ENCODE measurements at regions not wholly inside any gene's neighbourhood (a gene's known extent, or its start where the extent isn't known, plus 50 kb on each side); places are given as distances from the start of the nearest gene placed in this dataset.
"Not testable (repeated sequence)": the region's sequence is repeated elsewhere in the genome, so short reads cannot be mapped to it uniquely, and the experiment has no call there.

DNA sequence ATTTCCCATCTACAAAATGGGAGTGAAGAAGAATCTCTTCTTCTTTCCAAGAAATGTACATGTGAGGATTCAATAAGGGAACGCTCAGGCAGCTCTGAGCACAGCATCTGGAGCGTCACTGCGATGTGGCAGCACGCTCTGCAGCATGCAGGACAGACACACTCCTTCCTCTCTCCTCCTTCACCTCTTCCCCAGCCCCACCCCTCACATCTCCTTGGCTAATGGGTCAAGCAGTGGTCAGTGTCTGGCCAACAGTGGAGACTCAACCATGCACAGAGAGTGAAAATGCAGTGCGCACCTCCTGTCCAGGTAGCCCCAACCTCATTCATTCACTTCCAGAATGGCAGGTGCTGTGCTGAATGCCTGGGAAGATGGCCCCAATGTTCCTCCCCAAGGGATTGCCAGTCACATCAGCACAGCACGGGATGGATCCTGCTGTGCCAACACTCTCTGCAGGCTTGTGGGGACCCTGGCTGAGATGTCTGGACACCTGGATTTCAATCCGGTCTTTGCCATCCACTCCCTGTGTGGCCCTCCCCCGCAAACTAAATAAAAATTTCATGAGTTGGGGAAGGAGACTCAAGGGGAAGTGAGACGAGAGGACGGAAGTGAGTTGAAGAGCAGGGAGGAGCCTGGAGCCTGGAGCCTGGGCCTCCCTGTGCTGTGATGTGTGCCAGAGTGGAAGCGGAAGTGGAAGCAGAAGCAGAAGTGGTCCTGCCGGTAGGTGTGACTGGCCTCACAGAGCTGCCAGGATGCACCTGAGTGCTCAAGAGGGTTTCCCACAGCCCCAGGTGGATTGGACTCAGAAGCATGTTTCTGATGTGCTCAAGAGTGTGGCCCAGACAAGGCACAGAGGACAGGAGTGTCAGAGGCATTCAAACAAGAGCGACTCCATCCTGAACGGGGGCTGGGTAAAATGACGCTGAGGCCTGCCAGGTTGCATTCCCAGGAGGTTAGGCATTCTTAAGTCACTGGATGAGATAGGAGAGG lies 163.9 kb downstream of the SMAD6 start:
- DNase-seq = no peak

DNA sequence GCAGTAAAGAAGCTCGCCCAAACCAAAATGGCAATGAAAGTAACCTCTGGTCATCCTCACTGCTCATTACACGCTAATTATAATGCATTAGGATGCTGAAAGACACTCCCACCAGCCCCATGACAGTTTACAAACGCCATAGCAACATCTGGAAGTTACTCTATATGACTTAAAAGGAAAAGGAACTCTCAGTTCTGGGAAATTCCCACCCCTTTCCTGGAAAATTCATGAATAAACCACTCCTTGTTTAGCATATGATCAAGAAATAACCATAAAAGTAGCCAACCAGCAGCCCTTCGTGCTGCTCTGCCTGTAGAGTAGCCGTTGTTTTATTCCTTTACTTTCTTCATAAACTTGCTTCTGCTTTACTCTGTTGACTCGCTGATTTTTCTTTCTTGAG lies 164.6 kb downstream of the SMAD6 start:
- DNase-seq = no peak

- DNase-seq = no peak
Observed at GRCh38 chr15:66868918-66869317, 166.9 kb downstream of the SMAD6 start.

- no peak for DNase-seq
Observed at GRCh38 chr15:66870880-66871388, 168.9 kb downstream of the SMAD6 start.

DNA sequence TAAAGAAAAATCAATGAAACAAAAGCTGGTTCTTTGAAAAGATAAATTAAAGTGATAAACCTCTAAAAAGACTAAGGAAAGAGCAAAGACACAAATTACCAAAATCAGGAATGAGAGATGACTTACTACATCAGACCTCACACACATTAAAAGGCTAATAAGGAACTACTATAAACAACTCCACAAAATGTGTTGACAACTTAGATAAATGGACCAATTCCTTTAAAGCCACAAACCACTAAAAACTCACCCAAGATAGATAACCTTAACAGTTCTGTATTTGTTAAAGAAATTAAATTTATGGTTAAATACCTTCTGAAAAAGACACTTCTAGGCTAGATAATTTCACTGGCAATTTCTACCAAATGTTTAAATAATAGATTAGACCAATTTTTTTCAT lies 170.4 kb downstream of the SMAD6 start:
- peak; percentile 39 for DNase-seq

- DNase-seq = not testable (repeated sequence)
Observed at GRCh38 chr15:66873331-66873730, 171.3 kb downstream of the SMAD6 start.

- no peak for DNase-seq
Observed at GRCh38 chr15:66873856-66874255, 171.8 kb downstream of the SMAD6 start.

DNA sequence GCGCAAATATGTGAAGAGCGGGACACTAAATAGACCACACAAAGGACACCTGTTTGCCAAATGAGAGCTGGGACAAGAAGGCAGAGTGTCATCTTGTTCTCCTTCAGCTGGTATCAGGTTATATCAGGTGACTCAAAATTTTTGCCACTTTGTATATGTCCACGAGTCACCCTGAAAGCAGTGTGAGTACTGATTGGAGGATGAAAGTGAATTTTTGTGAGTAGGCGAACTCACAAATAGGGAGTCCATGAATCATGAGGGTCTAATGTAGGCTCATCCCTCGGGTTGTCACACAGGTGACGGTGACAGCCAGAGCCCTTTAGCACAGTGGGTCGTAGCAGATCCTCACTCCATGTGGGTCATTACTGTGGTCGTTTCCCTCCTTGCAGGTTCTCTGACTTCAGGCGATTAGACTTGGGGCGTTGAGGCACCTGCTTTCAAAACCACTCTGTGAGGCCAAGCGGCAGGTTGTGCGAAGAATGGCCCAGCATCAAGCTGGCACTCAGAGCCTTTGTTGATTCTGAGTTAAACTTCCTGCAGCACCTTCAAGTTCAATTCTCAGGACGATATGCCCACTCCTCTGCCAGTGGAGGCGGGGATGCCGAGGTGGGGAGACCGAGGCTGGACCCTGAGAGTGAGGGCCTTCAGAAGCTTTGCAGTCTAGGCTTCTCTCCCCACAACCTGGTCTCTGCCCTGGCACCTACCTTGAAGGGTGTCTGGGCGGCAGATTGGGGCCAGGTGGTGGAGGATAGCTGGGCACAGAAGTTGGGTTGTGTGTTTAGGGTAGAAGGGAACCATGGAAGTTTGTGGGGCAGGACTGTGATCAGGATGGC lies 173.8 kb downstream of the SMAD6 start:
- DNase-seq = no peak

DNA sequence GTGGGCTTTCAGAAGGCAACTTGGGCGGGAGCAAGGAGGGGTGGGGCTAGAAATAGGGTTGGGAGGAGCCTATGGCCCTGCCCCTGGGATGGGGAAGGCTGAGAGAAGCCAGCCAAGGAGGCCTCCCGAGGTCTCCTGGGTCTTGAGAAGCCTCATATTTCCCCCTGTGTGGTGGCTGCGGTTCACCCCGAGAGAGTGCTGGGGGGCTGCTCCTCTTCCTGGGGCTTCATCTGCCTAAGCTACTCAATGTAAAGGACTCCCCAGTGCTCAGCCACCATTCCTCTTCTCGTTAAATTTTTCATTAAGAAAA lies 174.3 kb downstream of the SMAD6 start:
- DNase-seq = no peak

- DNase-seq = no peak
Observed at GRCh38 chr15:66876731-66877476, 174.9 kb downstream of the SMAD6 start.

DNA sequence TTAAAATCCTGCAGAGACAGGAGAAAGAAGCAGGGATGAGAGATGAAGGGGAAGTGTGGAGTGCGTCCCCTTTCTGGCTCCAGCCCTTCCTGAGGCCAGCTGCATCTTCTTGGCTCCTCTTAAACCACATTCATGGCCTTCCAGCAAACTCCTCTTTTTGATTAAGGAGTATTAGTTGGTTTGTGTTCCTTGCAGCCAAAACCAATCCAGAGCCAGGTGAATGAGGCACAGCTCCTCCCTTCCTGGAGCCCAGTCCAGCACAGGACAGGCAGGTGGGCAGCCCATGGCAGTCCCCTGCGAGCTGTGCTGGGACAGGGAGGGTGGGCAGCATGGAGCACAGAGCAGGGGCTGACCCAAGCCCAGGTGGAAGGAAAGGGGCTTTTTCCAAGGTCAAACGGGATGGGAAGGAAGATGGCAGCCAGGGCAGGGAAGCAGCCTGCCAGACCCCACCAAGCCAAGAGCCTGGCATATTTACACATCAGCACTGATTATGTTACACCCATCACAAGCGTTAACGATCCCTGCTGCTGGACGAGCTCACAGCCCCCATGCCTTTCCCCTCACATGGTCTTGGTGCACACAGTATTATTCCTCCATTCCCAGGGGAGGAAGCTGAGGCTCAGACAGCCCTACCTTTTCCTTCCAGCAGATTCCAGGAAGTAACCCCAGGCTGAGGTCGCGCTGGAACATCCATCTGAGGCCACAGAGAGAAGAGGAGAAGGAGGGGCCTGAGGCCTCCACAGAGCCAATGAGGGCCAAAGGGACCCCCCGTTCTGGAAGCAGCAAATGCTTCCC lies 175.6 kb downstream of the SMAD6 start:
- no peak for DNase-seq

DNA sequence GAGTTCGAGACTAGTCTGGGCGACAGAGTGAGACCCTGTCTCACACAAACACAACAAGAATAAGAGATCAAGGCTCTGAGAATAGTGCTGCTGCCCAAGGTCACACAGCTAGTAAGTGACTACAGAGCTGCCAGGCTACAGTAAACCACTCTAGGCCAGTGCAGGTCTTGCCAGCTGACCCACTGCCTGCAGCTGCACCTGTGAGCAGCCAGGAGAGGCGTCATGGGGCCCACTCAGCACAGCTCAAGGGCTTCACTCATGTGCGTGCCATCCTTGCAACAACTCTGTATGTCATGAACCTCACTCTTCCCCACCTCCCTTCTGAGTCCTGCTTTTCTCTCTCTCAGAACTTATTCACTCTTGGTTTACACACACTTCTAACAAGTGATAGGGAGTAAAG lies 176.7 kb downstream of the SMAD6 start:
- no peak for DNase-seq

- DNase-seq = no peak
Observed at GRCh38 chr15:66879531-66880368, 177.7 kb downstream of the SMAD6 start.

DNA sequence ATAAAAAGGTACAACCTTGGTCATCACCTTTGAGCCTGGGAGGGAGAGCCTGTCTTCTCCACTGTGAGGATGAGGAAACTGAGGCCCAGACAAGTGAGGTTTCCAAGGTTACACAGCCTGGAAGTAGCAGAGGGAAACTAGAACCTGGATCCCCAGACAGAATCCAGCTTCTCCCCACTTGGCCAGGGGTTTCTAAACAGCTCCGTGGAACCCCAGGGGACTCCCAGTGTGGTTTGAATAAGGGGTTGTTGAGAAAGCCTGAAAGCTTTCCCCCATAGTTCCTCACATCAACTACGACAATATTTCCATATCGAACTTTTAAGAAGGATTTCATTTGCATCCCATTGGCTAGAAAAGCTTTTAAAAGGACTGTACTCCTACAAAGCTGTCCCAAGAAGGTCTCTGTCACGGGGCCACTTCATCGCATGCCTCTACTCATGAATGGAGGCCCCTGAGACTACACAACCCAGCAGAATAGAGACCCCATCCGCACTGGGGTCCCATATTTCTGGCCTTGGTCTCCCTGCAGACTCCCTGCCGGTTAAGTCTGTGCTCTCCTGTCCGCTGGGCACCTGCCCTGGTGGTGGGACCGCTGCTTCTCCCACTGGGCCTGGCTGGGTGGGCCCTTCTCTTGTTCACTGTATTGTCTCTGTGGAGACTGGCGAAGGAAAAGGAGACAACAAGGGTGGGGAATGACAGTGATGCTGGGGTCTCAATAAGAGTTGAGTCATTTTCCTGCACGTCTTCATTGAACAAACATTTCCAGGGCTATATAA lies 178.5 kb downstream of the SMAD6 start:
- DNase-seq = no peak

GRCh38 chr15:66881173-66881905 lies 179.3 kb downstream of the SMAD6 start:
- DNase-seq = no peak

GRCh38 chr15:66882251-66883020 lies 180.4 kb downstream of the SMAD6 start:
- DNase-seq = peak; percentile 72

GRCh38 chr15:66883284-66883911 lies 181.4 kb downstream of the SMAD6 start:
- peak; percentile 100 for DNase-seq

DNA sequence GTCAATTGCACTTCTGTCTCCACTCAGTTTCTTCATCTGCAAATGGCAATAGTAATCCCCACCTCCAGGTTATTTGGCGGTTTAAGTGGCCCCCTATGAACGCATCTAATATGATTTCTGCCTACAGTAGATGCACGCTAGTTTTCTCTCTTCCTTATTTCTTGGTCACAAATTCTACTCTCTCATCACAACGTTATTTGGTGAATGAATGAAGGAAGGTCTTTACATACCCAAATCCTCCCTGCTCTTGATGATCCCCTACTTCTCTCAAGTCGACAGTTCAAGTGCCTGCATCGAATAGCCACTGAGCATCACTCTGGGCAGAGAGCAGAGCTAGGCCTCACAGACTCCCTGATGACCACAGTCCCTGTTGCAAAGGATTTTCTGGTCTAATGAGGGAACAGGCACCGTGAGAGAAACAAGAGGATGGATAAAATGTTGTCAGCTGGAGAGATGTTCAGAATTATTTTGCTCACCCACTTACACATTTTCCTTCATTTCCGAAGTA lies 181.2 kb upstream of the SMAD3 start:
- DNase-seq = no peak

Measured in fibroblast of skin of abdomen (primary cell).